Parathyroid adenoma (tissue), 2 donors: ENCODE measurements at regions not wholly inside any gene's neighbourhood (a gene's known extent, or its start where the extent isn't known, plus 50 kb on each side); places are given as distances from the start of the nearest gene placed in this dataset.

ENCODE experiments used
- H2AFZ ChIP-seq: fragments of 300-600 bp; sonication (generic); one replicate; pipeline ENCODE4 v1.7.0; 2017; ENCODE audit warnings: antibody characterized with exemption, mild to moderate bottlenecking
- H3K27ac ChIP-seq: fragments of 300-600 bp; sonication (generic); one replicate; pipeline ENCODE4 v1.7.0; 2017
- H3K27me3 ChIP-seq: fragments of 300-600 bp; sonication (generic); one replicate; pipeline ENCODE4 v1.7.0; 2017; ENCODE audit warnings: low read length; ENCODE audit not compliant: control insufficient read depth, insufficient read depth
- H3K36me3 ChIP-seq: fragments of 300-600 bp; sonication (generic); one replicate; pipeline ENCODE4 v1.7.0; 2017; ENCODE audit warnings: low read length; ENCODE audit not compliant: control insufficient read depth, insufficient read depth
- H3K4me1 ChIP-seq: fragments of 300-600 bp; sonication (generic); one replicate; pipeline ENCODE4 v1.7.0; 2017; ENCODE audit warnings: control low read depth
- H3K4me2 ChIP-seq: fragments of 300-600 bp; sonication (generic); one replicate; pipeline ENCODE4 v1.7.0; 2017; ENCODE audit warnings: low read length
- H3K4me3 ChIP-seq: fragments of 300-600 bp; sonication (generic); one replicate; pipeline ENCODE4 v1.7.0; 2017; ENCODE audit warnings: low read depth, low read length
- H3K79me2 ChIP-seq: fragments of 300-600 bp; sonication (generic); one replicate; pipeline ENCODE4 v1.7.0; 2017; ENCODE audit warnings: control low read depth
- H3K9ac ChIP-seq: fragments of 300-600 bp; sonication (generic); one replicate; pipeline ENCODE4 v1.7.0; 2017; ENCODE audit warnings: mild to moderate bottlenecking
- H3K9me3 ChIP-seq: fragments of 300-600 bp; sonication (generic); one replicate; pipeline ENCODE4 v1.7.0; 2017; ENCODE audit warnings: low read length; ENCODE audit not compliant: control insufficient read depth
- TF ChIP-seq, protein P1 (sequence below): fragments of 300-600 bp; sonication (generic); IDR thresholded peaks from one replicate; pipeline ENCODE4 v1.7.0; 2017; ENCODE audit warnings: antibody characterized with exemption, mild to moderate bottlenecking
- donor health status: primary hyperparathyroidism.

DNA sequence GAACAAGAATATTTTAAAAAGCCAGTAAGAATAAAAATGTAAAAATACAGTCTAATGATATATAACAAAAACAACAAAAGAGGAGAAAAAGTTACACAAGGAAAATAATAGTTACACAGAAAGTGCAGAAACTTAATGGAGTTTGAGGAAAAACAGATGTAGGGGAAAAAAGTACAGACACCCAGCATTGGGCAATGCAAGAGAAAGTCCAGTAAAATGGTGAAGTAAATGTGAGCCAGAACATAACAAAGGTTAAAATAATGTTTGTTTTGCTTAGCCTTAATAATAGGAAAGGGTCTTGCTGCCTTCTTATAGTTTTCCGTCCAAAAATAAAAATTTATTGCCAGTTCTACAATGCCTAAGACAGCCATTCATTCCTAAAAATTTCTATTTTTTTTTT, 364.2 kb downstream of the NNT start:
- Histone ChIP-seq H3K4me1 (no peaks in the 10 kb centered on the region), H3K79me2 (no peaks in the 10 kb centered on the region), H3K4me3 (no peak overlapping the region), H3K9ac (no peak overlapping the region), H3K27ac (no peak overlapping the region), H3K4me2 (no peak overlapping the region), H3K9me3 (no peaks in the 10 kb centered on the region), H3K36me3 (no peaks in the 10 kb centered on the region), H2AFZ (no peak overlapping the region), H3K27me3 (no peaks in the 10 kb centered on the region)
- TF ChIP-seq, protein P1, sequence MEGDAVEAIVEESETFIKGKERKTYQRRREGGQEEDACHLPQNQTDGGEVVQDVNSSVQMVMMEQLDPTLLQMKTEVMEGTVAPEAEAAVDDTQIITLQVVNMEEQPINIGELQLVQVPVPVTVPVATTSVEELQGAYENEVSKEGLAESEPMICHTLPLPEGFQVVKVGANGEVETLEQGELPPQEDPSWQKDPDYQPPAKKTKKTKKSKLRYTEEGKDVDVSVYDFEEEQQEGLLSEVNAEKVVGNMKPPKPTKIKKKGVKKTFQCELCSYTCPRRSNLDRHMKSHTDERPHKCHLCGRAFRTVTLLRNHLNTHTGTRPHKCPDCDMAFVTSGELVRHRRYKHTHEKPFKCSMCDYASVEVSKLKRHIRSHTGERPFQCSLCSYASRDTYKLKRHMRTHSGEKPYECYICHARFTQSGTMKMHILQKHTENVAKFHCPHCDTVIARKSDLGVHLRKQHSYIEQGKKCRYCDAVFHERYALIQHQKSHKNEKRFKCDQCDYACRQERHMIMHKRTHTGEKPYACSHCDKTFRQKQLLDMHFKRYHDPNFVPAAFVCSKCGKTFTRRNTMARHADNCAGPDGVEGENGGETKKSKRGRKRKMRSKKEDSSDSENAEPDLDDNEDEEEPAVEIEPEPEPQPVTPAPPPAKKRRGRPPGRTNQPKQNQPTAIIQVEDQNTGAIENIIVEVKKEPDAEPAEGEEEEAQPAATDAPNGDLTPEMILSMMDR = no peak

DNA sequence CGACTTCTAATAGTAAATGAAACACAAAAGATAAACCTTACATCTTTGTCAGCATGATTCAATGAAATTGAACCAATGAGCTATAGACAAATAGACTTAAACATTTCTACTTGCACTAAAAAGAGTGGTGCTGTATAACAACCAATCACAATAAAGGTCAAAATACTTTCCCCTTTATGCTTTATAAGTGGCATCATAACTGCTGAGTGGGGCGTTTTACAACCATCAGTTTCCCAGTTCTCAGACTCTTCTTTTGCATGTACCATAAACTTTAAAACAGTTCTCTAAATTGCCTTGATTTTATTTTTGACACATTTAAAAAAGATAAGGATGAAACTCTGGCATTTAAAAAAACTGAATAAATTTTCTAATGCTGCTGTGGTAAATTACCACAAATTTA, 356.2 kb downstream of the NNT start:
- TF ChIP-seq, protein P1 = no peak

GRCh38 chr5:43947935-43948334, 345.0 kb downstream of the NNT start:
- TF ChIP-seq, protein P1 = no peak
- Histone ChIP-seq H3K4me1 (no peaks in the 10 kb centered on the region), H3K4me3 (no peak overlapping the region), H3K4me2 (no peak overlapping the region), H3K27me3 (no peaks in the 10 kb centered on the region), H3K36me3 (no peaks in the 10 kb centered on the region), H3K9me3 (no peaks in the 10 kb centered on the region), H3K9ac (no peak overlapping the region), H3K27ac (no peak overlapping the region), H2AFZ (no peak overlapping the region), H3K79me2 (no peaks in the 10 kb centered on the region)

More for the DNA sequence above, 356.2 kb downstream of the NNT start:
- H3K4me3 ChIP-seq = no peak overlapping the region
- no peak overlapping the region for H2AFZ ChIP-seq
- H3K9ac ChIP-seq = no peak overlapping the region
- H3K27ac ChIP-seq = no peak overlapping the region
- no peaks in the 10 kb centered on the region for H3K79me2 ChIP-seq
- no peaks in the 10 kb centered on the region for H3K27me3 ChIP-seq
- no peak overlapping the region for H3K4me2 ChIP-seq
- no peaks in the 10 kb centered on the region for H3K4me1 ChIP-seq
- H3K36me3 ChIP-seq = no peaks in the 10 kb centered on the region
- H3K9me3 ChIP-seq = no peaks in the 10 kb centered on the region

- Histone ChIP-seq H3K4me2 (no peak overlapping the region), H3K36me3 (no peaks in the 10 kb centered on the region), H3K27ac (no peak overlapping the region), H3K79me2 (no peaks in the 10 kb centered on the region), H2AFZ (no peak overlapping the region), H3K27me3 (no peaks in the 10 kb centered on the region), H3K9me3 (no peaks in the 10 kb centered on the region), H3K4me3 (no peak overlapping the region), H3K4me1 (no peaks in the 10 kb centered on the region), H3K9ac (no peak overlapping the region)
- TF ChIP-seq, protein P1 = no peak
Measured at GRCh38 chr5:43941806-43942205, 338.8 kb downstream of the NNT start.

- H3K27me3 ChIP-seq = no peaks in the 10 kb centered on the region
- H3K4me3 ChIP-seq = no peak overlapping the region
- H3K9me3 ChIP-seq = no peaks in the 10 kb centered on the region
- H3K36me3 ChIP-seq = no peaks in the 10 kb centered on the region
- H3K4me1 ChIP-seq = no peaks in the 10 kb centered on the region
- TF ChIP-seq, protein P1 = no peak
- no peak overlapping the region for H3K9ac ChIP-seq
- no peak overlapping the region for H2AFZ ChIP-seq
- H3K4me2 ChIP-seq = no peak overlapping the region
- no peak overlapping the region for H3K27ac ChIP-seq
- H3K79me2 ChIP-seq = no peaks in the 10 kb centered on the region
Measured at GRCh38 chr5:43940562-43940961, 337.6 kb downstream of the NNT start.
